T-helper 1 cell (primary cell): ENCODE measurements at regions not wholly inside any gene's neighbourhood (a gene's known extent, or its start where the extent isn't known, plus 50 kb on each side); places are given as distances from the start of the nearest gene placed in this dataset.

Source experiments
- DNase-seq, 5 donors: peaks; one replicate each; pipeline ENCODE4 v3.0.0-alpha.2; 2012 to 2020

DNA sequence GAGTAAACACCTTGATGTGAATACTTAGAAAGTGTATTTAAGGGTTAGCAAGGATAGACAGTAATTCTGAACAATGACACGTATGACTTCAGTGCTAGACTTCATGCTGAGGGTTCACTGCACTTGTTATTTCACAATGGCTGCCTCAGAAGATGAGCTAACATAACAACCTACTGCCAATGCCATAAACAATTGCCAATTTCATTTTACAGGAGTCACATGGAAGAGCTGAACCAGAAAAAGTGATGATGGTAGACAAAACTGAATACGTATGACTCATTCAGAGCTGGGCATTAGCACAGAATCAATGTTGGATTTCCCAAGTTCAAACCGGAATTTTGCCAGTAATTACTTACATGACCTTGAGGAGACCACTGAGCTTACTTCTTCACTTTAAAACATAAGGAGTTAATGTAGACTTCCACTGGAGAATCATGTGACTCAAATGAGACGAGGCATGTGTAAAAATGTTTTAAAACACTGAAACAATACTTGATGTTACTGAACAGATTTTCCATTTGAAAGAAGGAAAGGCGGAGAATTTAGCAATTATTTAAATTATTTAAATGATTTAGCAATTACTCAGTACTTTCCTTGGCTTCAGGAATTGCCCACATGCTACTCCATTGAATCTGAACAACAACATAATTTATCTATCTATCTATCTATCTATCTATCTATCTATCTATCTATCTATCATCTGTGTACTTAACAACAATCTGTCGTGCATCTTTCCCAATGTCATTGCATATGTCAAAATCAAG lies 868.5 kb upstream of the SLIT2 start:
- no peak for DNase-seq

DNA sequence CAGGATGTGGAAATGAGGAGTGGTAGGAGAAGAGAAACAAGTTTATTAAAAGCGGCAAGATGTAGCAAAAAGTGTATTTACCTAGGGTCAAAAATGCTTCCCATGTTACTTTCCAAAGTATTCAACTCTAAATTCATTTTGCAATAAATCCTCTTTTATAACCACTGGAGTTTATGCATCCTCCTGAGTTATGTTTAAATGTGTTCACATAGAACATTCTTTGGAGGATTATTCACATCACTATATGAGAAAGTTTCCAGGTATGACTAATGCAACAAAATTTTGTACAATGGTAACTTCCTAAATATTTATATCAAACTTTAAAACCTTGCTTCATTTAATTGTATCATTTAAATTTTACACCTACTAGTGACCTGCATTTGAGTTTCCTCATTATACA lies 870.6 kb upstream of the SLIT2 start:
- no peak for DNase-seq

- no peak for DNase-seq
These were observed 871.1 kb upstream of the SLIT2 start for GRCh38 chr4:19380600-19380999.

- DNase-seq = no peak
These were observed 872.5 kb upstream of the SLIT2 start for GRCh38 chr4:19379191-19379708.

GRCh38 chr4:19375931-19376330 lies 875.8 kb upstream of the SLIT2 start:
- no peak for DNase-seq

- DNase-seq = no peak
These were observed 876.4 kb upstream of the SLIT2 start for GRCh38 chr4:19375136-19375804.

DNA sequence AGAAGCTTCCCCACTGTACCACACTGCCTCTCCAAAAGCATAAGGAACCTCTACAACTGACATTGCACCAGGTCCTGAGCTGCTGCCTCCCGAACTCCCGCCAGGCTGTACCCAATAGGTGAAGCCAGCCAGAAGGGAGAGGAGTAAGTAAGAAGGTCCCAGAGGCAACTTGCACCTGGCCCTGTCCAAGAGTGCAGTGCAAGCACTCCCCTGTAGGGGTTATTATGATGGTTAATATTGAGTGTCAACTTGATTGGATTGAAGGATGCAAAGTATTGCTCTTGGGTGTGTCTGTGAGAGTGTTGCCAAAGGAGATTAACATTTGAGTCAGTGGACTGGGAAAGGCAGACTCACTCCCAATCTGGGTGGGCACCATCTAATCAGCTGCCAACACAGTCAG lies 879.3 kb upstream of the SLIT2 start:
- DNase-seq = no peak

DNA sequence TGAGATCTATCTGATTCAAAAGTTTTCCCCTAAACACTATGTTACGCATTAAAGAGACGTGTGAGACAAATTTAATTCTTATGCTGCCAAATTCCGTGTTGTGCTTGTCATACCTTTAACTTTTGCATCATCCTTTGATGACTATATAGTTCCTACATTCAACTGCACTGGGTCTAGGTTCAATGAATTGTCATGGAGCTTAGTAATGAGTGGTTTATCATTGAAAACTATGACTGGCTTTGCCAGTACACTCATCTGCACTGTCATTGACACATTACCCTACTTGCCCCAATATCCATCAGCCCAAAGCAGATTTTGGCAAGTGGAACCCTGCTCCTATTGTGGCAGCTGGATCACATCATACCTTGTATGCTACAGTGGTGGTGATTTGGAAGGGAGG lies 882.9 kb upstream of the SLIT2 start:
- DNase-seq = no peak

- DNase-seq = no peak
These were observed 884.8 kb upstream of the SLIT2 start for GRCh38 chr4:19366916-19367315.

DNA sequence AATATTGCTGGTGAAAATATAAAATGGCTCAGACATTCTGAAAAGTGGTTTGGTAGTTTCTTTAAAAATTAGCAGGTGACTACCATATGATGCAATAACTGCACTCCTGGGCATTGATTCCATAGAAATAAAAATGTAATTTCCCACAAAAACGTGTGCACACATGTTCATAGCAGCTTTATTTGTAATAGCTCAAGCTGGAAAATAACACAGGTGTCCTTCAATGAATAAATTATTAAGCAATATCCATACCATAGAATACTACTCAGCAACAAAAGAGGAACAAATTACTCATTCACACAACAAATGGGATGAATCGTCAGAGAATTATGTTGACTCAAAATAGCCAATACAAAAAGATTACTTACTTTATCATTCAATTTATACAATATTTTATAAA lies 893.7 kb upstream of the SLIT2 start:
- DNase-seq = no peak

GRCh38 chr4:19349416-19349815 lies 902.3 kb upstream of the SLIT2 start:
- DNase-seq = no peak

GRCh38 chr4:19348746-19349145 lies 903.0 kb upstream of the SLIT2 start:
- no peak for DNase-seq

GRCh38 chr4:19346636-19347035 lies 905.1 kb upstream of the SLIT2 start:
- DNase-seq = no peak

- no peak for DNase-seq
These were observed 922.1 kb upstream of the SLIT2 start for GRCh38 chr4:19329631-19330030.

DNA sequence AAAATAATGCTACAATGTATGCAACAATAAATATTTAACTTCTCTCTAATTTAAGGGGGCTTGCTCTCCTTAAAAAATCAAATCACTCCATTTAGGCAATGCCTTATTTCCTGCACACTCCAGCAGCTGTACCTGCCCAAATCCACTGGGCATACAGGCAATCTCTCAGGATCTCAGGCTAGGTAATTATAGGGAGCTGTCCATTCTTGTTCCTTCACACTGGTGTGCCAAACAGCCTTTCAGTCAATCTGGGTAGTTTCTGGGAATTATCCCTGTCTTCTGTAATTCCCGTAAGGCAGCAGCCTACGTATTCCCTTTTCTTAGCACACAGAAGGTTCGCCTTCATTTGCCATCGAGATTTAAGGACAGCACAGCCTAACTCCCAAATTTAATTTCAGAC lies 922.6 kb upstream of the SLIT2 start:
- no peak for DNase-seq

- DNase-seq = no peak
These were observed 924.3 kb upstream of the SLIT2 start for GRCh38 chr4:19327364-19327763.

- no peak for DNase-seq
These were observed 927.5 kb upstream of the SLIT2 start for GRCh38 chr4:19324184-19324583.

DNA sequence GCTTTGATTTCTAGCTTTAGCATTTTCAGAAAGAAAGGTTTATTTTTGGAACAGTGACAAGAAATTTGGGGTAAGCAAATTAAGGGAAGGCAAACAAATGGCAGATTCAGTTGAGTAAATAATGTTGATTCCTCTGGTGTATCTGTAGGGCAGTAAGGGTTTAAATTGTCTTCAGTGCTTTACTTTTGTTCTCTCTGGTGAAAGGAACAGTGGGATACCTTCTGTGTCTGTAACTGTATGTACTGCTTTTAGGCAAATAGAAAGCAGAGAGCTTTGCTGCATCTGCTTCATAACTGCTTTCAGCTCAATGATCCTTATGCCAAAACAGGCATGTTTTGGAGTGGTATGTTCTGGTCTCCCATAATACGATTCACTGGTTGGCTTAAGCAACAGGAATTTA lies 932.1 kb upstream of the SLIT2 start:
- DNase-seq = no peak

DNA sequence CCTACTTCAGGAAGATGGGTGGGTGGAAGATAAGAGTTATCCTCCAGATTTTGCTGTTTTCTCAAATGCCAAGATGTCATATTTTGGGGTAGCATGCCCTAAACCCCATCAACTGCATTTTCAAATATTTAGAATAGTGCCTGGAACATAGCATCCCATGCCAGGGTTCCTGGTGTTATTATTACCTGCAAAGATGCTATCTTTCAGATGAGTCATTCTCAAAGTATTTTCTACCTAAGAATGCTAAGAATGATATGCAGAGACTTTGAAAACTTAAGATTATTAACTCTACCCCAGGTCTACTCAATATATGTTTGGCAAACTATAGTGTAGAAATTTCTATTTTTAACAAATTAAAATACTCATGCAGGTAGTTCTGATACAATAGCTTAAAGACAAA lies 934.3 kb upstream of the SLIT2 start:
- DNase-seq = no peak

- no peak for DNase-seq
These were observed 937.6 kb upstream of the SLIT2 start for GRCh38 chr4:19314116-19314515.

DNA sequence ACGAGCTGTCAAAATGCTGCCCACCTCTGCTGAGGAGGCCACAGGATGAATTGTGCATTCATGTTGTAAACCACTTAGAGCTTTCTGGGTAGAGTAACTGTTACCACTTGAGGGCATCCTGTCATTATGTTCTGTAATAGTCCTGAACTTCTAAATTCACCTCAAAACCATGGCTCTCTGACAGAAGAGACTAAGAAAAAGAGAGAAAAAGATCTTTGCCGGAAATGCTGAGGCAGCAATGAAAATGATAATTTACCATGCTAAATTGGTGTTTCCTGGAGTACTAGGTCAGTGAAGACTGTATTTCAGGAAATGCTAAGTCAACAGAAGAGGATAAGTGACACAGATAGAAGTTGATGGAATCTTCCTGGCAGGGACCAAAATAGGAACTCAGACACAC lies 942.3 kb upstream of the SLIT2 start:
- DNase-seq = no peak

GRCh38 chr4:19304028-19304427 lies 947.7 kb upstream of the SLIT2 start:
- DNase-seq = no peak

DNA sequence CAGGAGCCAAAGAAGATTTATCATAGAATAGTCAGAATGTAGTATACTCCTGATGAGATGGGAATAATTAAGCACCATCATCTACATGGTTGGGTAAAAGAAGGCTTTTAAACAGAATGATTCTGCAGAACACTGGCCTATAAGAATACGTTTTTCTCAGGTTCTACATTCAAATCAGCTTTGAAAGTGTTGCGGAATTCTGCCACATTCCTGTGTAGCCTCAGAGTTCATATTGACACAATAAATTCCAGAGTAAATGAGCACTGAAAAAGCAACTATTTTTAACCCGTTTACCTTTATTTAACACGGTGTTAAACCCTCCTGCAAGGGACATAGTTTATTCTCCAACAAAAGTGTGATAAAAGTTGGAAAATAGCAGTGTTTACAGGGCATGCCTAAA lies 950.2 kb upstream of the SLIT2 start:
- no peak for DNase-seq

DNA sequence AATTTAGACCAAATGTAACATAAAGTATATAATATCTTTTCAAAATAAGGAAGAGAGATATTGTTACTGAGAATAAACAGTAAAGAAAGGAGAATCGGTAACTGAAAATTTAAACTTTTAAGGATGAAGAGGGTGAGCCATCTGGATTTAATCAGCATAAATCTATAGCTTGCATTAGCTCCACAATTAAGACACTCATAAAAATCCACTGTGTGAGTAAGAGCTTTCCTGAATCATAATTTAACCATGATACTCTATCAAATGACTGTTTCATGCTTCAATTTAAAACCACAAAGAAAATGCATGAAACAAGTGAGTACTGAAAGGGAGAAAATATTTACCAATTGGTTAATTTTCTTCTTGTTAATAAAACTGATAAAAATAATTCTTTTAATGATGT lies 951.5 kb upstream of the SLIT2 start:
- DNase-seq = no peak

DNA sequence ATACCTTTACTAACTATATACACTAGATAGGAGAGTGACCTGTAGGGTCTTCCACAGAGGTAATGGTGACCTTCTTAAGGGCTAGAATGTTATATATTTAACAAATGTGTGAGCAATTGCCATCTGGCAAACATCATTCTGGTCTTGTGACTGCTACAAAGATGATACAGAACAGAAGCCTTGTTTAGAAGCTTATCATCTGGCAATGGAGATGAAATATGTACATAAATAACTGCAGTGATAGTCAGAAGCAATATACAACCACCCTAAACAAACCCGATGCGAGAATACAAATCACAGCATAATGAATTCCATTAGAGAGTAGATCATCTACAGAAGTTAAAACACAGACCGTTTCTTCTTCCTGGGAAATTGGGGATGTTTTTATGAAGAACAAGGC lies 952.7 kb upstream of the SLIT2 start:
- DNase-seq = no peak
